ENCODE measurements at regions not wholly inside any gene's neighbourhood (a gene's known extent, or its start where the extent isn't known, plus 50 kb on each side); places are given as distances from the start of the nearest gene placed in this dataset.

GRCh38 chr5:175317872-175318271 is 126.1 kb downstream of the DRD1 start:
- H2BK5ac ChIP-seq (ENCODE audit: low read length): no peak overlapping the region
- peaks cover 0 to 2% of the 10 kb centered on the region in 2 donors for H3K9me3 ChIP-seq (replicated peaks in 1 of 2; ENCODE audit: control insufficient read depth in 2 of 2, insufficient read depth in 1 of 2, low read depth in 1 of 2, low read length in 2 of 2)
- no peak overlapping the region for H2AK5ac ChIP-seq (ENCODE audit: low read depth, low read length)
- no peak overlapping the region for H3K4me2 ChIP-seq (ENCODE audit: insufficient read depth, low read length, poor library complexity, severe bottlenecking)
- no peak overlapping the region for H2AFZ ChIP-seq (ENCODE audit: low read length)
- no peaks in the 10 kb centered on the region for H3K27me3 ChIP-seq (ENCODE audit: control insufficient read depth in 3 of 3, insufficient read depth in 3 of 3, low read depth in 1 of 3, low read length in 3 of 3)
- no peak overlapping the region for H4K8ac ChIP-seq (ENCODE audit: low read depth, low read length)
- no peak overlapping the region for H2BK12ac ChIP-seq (ENCODE audit: low read length)
- DNase-seq (ENCODE audit: low spot score): no peak
- no peak overlapping the region for H4K91ac ChIP-seq (ENCODE audit: low read depth, low read length, poor library complexity)
- H3K4ac ChIP-seq (ENCODE audit: low read length): no peak overlapping the region
- no peaks in the 10 kb centered on the region for H3K4me1 ChIP-seq (ENCODE audit: control insufficient read depth in 2 of 2, insufficient read depth in 1 of 2, low read depth in 1 of 2, low read length in 2 of 2)
- no peaks in the 10 kb centered on the region for H3K36me3 ChIP-seq (replicated peaks in 1 of 2; ENCODE audit: control insufficient read depth in 2 of 2, insufficient read depth in 2 of 2, low read length in 2 of 2)
- no peak overlapping the region for H3K18ac ChIP-seq (ENCODE audit: low read length)
- H3K79me1 ChIP-seq (ENCODE audit: low read depth, low read length): no peaks in the 10 kb centered on the region
- H3K9ac ChIP-seq (ENCODE audit: low read depth, low read length, poor library complexity): no peak overlapping the region
- H2BK15ac ChIP-seq (ENCODE audit: low read length): no peak overlapping the region
- no peak overlapping the region for H2BK120ac ChIP-seq (ENCODE audit: low read depth, low read length)
- no peak overlapping the region for H3K14ac ChIP-seq (ENCODE audit: low read length)
- no peak overlapping the region for H3K27ac ChIP-seq (replicated peaks; ENCODE audit: low read length)
- no peak overlapping the region for H3K4me3 ChIP-seq (ENCODE audit: low read length in 2 of 2)
- no peak overlapping the region for H3K23ac ChIP-seq (ENCODE audit: low read depth, low read length, poor library complexity)

DNA sequence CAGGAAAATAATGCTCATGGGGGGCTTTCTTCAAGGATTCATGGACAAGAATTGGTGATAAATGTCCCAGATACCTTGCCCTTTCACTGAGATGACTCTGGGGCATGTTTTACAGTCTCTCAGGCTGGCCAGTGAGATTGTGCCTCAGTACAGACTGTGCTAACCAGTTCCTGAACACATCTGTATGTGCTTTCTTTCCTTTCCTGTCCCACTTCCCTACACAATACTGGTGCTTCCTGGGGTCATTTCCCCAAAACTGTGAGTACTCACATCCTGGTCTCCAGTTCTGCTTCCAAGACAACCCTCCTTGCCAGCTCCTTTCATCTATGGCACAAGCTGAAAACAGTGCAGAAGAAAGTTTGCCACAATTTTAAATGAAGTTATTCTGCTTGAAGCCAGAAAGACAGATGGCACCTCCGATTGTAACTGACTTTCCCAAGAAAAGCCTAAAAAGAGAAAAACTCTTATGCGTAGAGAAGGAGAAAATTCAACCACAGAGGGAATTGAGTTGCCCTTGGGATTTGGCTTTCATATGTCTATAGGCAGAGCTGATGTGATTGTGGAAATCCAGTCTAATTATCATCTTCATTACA is 134.7 kb downstream of the DRD1 start:
- Histone ChIP-seq H2AFZ (ENCODE audit: low read length) (no peak overlapping the region), H3K4me2 (ENCODE audit: insufficient read depth, low read length, poor library complexity, severe bottlenecking) (no peak overlapping the region), H3K4me1 (ENCODE audit: control insufficient read depth in 2 of 2, insufficient read depth in 1 of 2, low read depth in 1 of 2, low read length in 2 of 2) (no peaks in the 10 kb centered on the region), H2AK5ac (ENCODE audit: low read depth, low read length) (no peak overlapping the region), H3K9ac (ENCODE audit: low read depth, low read length, poor library complexity) (no peak overlapping the region), H2BK120ac (ENCODE audit: low read depth, low read length) (no peak overlapping the region), H4K91ac (ENCODE audit: low read depth, low read length, poor library complexity) (no peak overlapping the region), H3K23ac (ENCODE audit: low read depth, low read length, poor library complexity) (no peak overlapping the region), H3K4ac (ENCODE audit: low read length) (no peak overlapping the region), H4K8ac (ENCODE audit: low read depth, low read length) (no peak overlapping the region), H3K14ac (ENCODE audit: low read length) (no peak overlapping the region), H3K36me3 (replicated peaks in 1 of 2; ENCODE audit: control insufficient read depth in 2 of 2, insufficient read depth in 2 of 2, low read length in 2 of 2) (no peaks in the 10 kb centered on the region), H3K9me3 (replicated peaks in 1 of 2; ENCODE audit: control insufficient read depth in 2 of 2, insufficient read depth in 1 of 2, low read depth in 1 of 2, low read length in 2 of 2) (no peaks in the 10 kb centered on the region), H2BK15ac (ENCODE audit: low read length) (no peak overlapping the region), H3K79me1 (ENCODE audit: low read depth, low read length) (no peaks in the 10 kb centered on the region), H3K27me3 (ENCODE audit: control insufficient read depth in 3 of 3, insufficient read depth in 3 of 3, low read depth in 1 of 3, low read length in 3 of 3) (peaks cover 0 to 3% (median 0%) of the 10 kb centered on the region in 3 experiments), H3K4me3 (ENCODE audit: low read length in 2 of 2) (no peak overlapping the region), H3K18ac (ENCODE audit: low read length) (no peak overlapping the region), H2BK12ac (ENCODE audit: low read length) (no peak overlapping the region), H2BK5ac (ENCODE audit: low read length) (no peak overlapping the region), H3K27ac (replicated peaks; ENCODE audit: low read length) (no peak overlapping the region)
- no peak for DNase-seq (ENCODE audit: low spot score)
- no CpG with 5 or more reads among the region's 2 CpGs for WGBS, 2 donors (ENCODE audit: extremely low coverage in 2 of 2, insufficient read length in 2 of 2, insufficient replicate concordance in 1 of 2)

DNA sequence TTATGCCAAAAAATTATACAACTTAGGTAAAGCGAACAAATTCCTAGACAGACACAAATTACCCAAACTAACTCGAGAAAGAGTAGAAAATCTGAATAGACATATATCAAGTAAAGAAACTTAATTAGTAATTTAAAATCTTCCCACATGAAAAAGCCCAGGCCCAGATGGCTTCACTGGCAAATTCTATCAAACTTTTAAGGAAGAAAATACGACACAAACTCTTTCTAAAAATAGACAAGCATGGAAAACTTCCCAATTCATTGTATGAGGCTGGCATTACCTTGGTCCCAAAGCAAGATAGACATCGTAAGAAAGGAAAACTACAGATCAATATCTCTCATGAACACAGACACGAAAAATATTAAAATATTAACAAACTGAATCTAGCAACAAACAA is 135.3 kb downstream of the DRD1 start:
- no peak overlapping the region for H3K9ac ChIP-seq (ENCODE audit: low read depth, low read length, poor library complexity)
- no peak overlapping the region for H3K14ac ChIP-seq (ENCODE audit: low read length)
- no peak overlapping the region for H4K8ac ChIP-seq (ENCODE audit: low read depth, low read length)
- H2BK12ac ChIP-seq (ENCODE audit: low read length): no peak overlapping the region
- H3K23ac ChIP-seq (ENCODE audit: low read depth, low read length, poor library complexity): no peak overlapping the region
- no peak overlapping the region for H3K4me2 ChIP-seq (ENCODE audit: insufficient read depth, low read length, poor library complexity, severe bottlenecking)
- no peaks in the 10 kb centered on the region for H3K79me1 ChIP-seq (ENCODE audit: low read depth, low read length)
- H2AFZ ChIP-seq (ENCODE audit: low read length): no peak overlapping the region
- H3K4me1 ChIP-seq (ENCODE audit: control insufficient read depth in 2 of 2, insufficient read depth in 1 of 2, low read depth in 1 of 2, low read length in 2 of 2): no peaks in the 10 kb centered on the region
- H4K91ac ChIP-seq (ENCODE audit: low read depth, low read length, poor library complexity): no peak overlapping the region
- WGBS, 2 donors (ENCODE audit: extremely low coverage in 2 of 2, insufficient read length in 2 of 2, insufficient replicate concordance in 1 of 2): no CpG with 5 or more reads among the region's 5 CpGs
- H3K18ac ChIP-seq (ENCODE audit: low read length): no peak overlapping the region
- no peak overlapping the region for H3K27ac ChIP-seq (replicated peaks; ENCODE audit: low read length)
- H2AK5ac ChIP-seq (ENCODE audit: low read depth, low read length): no peak overlapping the region
- no peak overlapping the region for H2BK120ac ChIP-seq (ENCODE audit: low read depth, low read length)
- H2BK15ac ChIP-seq (ENCODE audit: low read length): no peak overlapping the region
- no peak for DNase-seq (ENCODE audit: low spot score)
- H3K9me3 ChIP-seq (replicated peaks in 1 of 2; ENCODE audit: control insufficient read depth in 2 of 2, insufficient read depth in 1 of 2, low read depth in 1 of 2, low read length in 2 of 2): no peaks in the 10 kb centered on the region
- H3K4ac ChIP-seq (ENCODE audit: low read length): no peak overlapping the region
- H3K4me3 ChIP-seq (ENCODE audit: low read length in 2 of 2): no peak overlapping the region
- peaks cover 0 to 3% (median 0%) of the 10 kb centered on the region in 3 experiments for H3K27me3 ChIP-seq (ENCODE audit: control insufficient read depth in 3 of 3, insufficient read depth in 3 of 3, low read depth in 1 of 3, low read length in 3 of 3)
- H2BK5ac ChIP-seq (ENCODE audit: low read length): no peak overlapping the region
- no peaks in the 10 kb centered on the region for H3K36me3 ChIP-seq (replicated peaks in 1 of 2; ENCODE audit: control insufficient read depth in 2 of 2, insufficient read depth in 2 of 2, low read length in 2 of 2)

DNA sequence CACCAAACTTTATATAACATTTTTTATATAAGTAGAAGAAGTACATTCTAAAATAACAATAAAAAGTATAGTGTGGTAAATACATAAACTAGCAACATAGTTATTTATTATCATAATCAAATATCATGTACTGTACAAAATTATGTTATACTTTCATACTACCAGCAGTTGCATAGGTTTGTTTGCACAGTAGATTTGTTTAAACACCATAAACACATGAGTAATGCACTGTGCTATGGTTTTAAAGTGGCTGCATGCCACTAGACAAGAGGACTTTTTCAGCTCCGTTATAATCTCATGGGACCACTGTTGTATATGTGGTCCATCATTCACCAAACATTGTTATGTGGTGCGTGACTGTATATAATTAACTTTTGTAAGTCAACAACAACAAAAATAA is 137.6 kb downstream of the DRD1 start:
- no peak overlapping the region for H2AK5ac ChIP-seq (ENCODE audit: low read depth, low read length)
- H3K9ac ChIP-seq (ENCODE audit: low read depth, low read length, poor library complexity): no peak overlapping the region
- H3K4me3 ChIP-seq (ENCODE audit: low read length in 2 of 2): no peak overlapping the region
- no peak overlapping the region for H2BK12ac ChIP-seq (ENCODE audit: low read length)
- H3K27ac ChIP-seq (replicated peaks; ENCODE audit: low read length): no peak overlapping the region
- no peak overlapping the region for H2BK5ac ChIP-seq (ENCODE audit: low read length)
- no peak overlapping the region for H3K4ac ChIP-seq (ENCODE audit: low read length)
- no peak overlapping the region for H3K23ac ChIP-seq (ENCODE audit: low read depth, low read length, poor library complexity)
- H3K27me3 ChIP-seq (ENCODE audit: control insufficient read depth in 3 of 3, insufficient read depth in 3 of 3, low read depth in 1 of 3, low read length in 3 of 3): peaks cover 0 to 3% (median 0%) of the 10 kb centered on the region in 3 experiments
- H2AFZ ChIP-seq (ENCODE audit: low read length): no peak overlapping the region
- H3K79me1 ChIP-seq (ENCODE audit: low read depth, low read length): no peaks in the 10 kb centered on the region
- H3K36me3 ChIP-seq (replicated peaks in 1 of 2; ENCODE audit: control insufficient read depth in 2 of 2, insufficient read depth in 2 of 2, low read length in 2 of 2): no peaks in the 10 kb centered on the region
- no peak overlapping the region for H4K91ac ChIP-seq (ENCODE audit: low read depth, low read length, poor library complexity)
- H3K4me1 ChIP-seq (ENCODE audit: control insufficient read depth in 2 of 2, insufficient read depth in 1 of 2, low read depth in 1 of 2, low read length in 2 of 2): no peaks in the 10 kb centered on the region
- WGBS, 2 donors (ENCODE audit: extremely low coverage in 2 of 2, insufficient read length in 2 of 2, insufficient replicate concordance in 1 of 2): no CpG with 5 or more reads among the region's 2 CpGs
- no peak overlapping the region for H3K18ac ChIP-seq (ENCODE audit: low read length)
- no peak for DNase-seq (ENCODE audit: low spot score)
- no peak overlapping the region for H4K8ac ChIP-seq (ENCODE audit: low read depth, low read length)
- no peak overlapping the region for H2BK15ac ChIP-seq (ENCODE audit: low read length)
- no peak overlapping the region for H2BK120ac ChIP-seq (ENCODE audit: low read depth, low read length)
- H3K9me3 ChIP-seq (replicated peaks in 1 of 2; ENCODE audit: control insufficient read depth in 2 of 2, insufficient read depth in 1 of 2, low read depth in 1 of 2, low read length in 2 of 2): no peaks in the 10 kb centered on the region
- H3K14ac ChIP-seq (ENCODE audit: low read length): no peak overlapping the region
- no peak overlapping the region for H3K4me2 ChIP-seq (ENCODE audit: insufficient read depth, low read length, poor library complexity, severe bottlenecking)

Measured in neuronal stem cell (in vitro differentiated cells).